Renal cortical epithelial cell (primary cell): ENCODE measurements at regions not wholly inside any gene's neighbourhood (a gene's known extent, or its start where the extent isn't known, plus 50 kb on each side); places are given as distances from the start of the nearest gene placed in this dataset.

Experiments
- DNase-seq: peaks from one replicate; pipeline ENCODE4 v3.0.0-alpha.2; 2011; ENCODE audit warnings: low read depth

GRCh38 chr2:12059616-12060441 lies 313.4 kb downstream of the LPIN1 start:
- no peak for DNase-seq

GRCh38 chr2:12060886-12061285 lies 314.5 kb downstream of the LPIN1 start:
- no peak for DNase-seq

- DNase-seq, result peak; percentile 62
These were observed 315.0 kb downstream of the LPIN1 start for GRCh38 chr2:12061286-12062052.

- no peak for DNase-seq
These were observed 315.6 kb downstream of the LPIN1 start for GRCh38 chr2:12062053-12062395.

- no peak for DNase-seq
These were observed 316.8 kb downstream of the LPIN1 start for GRCh38 chr2:12063210-12063609.

GRCh38 chr2:12064153-12064552 lies 317.7 kb downstream of the LPIN1 start:
- DNase-seq, result no peak

GRCh38 chr2:12066116-12066515 lies 319.7 kb downstream of the LPIN1 start:
- no peak for DNase-seq

GRCh38 chr2:12066986-12067385 lies 320.6 kb downstream of the LPIN1 start:
- DNase-seq, result no peak

- DNase-seq, result no peak
These were observed 322.5 kb downstream of the LPIN1 start for GRCh38 chr2:12068796-12069538.

- no peak for DNase-seq
These were observed 323.7 kb downstream of the LPIN1 start for GRCh38 chr2:12070153-12070552.

GRCh38 chr2:12070581-12070980 lies 324.1 kb downstream of the LPIN1 start:
- DNase-seq, result no peak

- DNase-seq, result no peak
These were observed 324.9 kb downstream of the LPIN1 start for GRCh38 chr2:12071318-12071717.

- DNase-seq, result no peak
These were observed 326.9 kb downstream of the LPIN1 start for GRCh38 chr2:12073217-12073852.

- DNase-seq, result no peak
These were observed 327.9 kb downstream of the LPIN1 start for GRCh38 chr2:12074126-12074844.

GRCh38 chr2:12074845-12075217 lies 328.4 kb downstream of the LPIN1 start:
- no peak for DNase-seq

- DNase-seq, result no peak
These were observed 329.2 kb downstream of the LPIN1 start for GRCh38 chr2:12075603-12076002.

GRCh38 chr2:12076810-12077209 lies 330.4 kb downstream of the LPIN1 start:
- DNase-seq, result peak; percentile 87

GRCh38 chr2:12080360-12080759 lies 333.9 kb downstream of the LPIN1 start:
- DNase-seq, result no peak

GRCh38 chr2:12081481-12082210 lies 335.2 kb downstream of the LPIN1 start:
- no peak for DNase-seq

- no peak for DNase-seq
These were observed 336.7 kb downstream of the LPIN1 start for GRCh38 chr2:12083081-12083581.
